ENCODE measurements at regions not wholly inside any gene's neighbourhood (a gene's known extent, or its start where the extent isn't known, plus 50 kb on each side); places are given as distances from the start of the nearest gene placed in this dataset.
"Not testable (repeated sequence)": the region's sequence is repeated elsewhere in the genome, so short reads cannot be mapped to it uniquely, and the experiment has no call there.

DNA sequence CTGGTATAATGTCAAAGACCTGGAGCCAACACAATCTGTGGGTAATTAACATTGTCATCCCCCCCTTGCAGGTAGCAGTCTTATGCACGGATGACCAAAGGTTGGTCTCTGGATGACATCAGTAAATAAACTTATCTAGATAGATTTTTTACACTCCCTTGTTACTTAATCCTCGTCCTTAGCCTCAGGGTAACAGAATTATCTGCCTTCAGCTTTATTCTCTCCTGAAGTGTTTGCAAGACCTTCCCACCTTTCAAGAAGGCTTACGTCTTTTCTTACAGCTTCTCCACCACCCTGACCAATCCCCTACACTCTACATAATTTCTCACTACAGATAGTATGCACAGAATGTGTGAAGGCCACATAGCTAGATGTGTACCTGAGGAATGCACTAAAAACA is 434.8 kb upstream of the HTR1E start:
- H3K9ac ChIP-seq (ENCODE audit: low read length), result no peak overlapping the region
- DNase-seq (no peak), ATAC-seq (ENCODE audit: low read depth) (no peak)
- H3K79me2 ChIP-seq (ENCODE audit: control insufficient read depth, insufficient read depth, low read length), result no peaks in the 10 kb centered on the region
- Mint-ChIP-seq H3K4me1 (no peaks in the 10 kb centered on the region), H3K27ac (no peak overlapping the region), H3K27me3 (no peaks in the 10 kb centered on the region), H3K9me3 (ENCODE audit: insufficient read depth) (peaks cover 5% of the 10 kb centered on the region), H3K4me3 (no peak overlapping the region)
- no peaks in the 10 kb centered on the region for H3K36me3 ChIP-seq (replicated peaks in 1 of 2; ENCODE audit: control extremely low read depth in 1 of 2, control insufficient read depth in 1 of 2, extremely low read depth in 1 of 2, insufficient read depth in 2 of 2, low read length in 1 of 2)
- intact Hi-C loops (cut with micrococcal nuclease), result no loop called here
- no peaks in the 10 kb centered on the region for H3K4me1 ChIP-seq (ENCODE audit: control insufficient read depth in 2 of 2, insufficient read depth in 2 of 2, low read length in 2 of 2)
- 77% methylated on average over 2 of the region's 3 CpGs for WGBS (ENCODE audit: insufficient coverage)
- ChIA-PET POLR2A (no interaction called here), CTCF (no interaction called here)
- H3K9me3 ChIP-seq (ENCODE audit: control extremely low read depth in 1 of 3, control insufficient read depth in 2 of 3, insufficient read depth in 1 of 3, low read length in 2 of 3), result no peaks in the 10 kb centered on the region
- no peaks in the 10 kb centered on the region for H3K27me3 ChIP-seq (replicated peaks in 1 of 4; ENCODE audit: control extremely low read depth in 1 of 4, control insufficient read depth in 3 of 4, insufficient read depth in 4 of 4, low read length in 3 of 4)
- TF ChIP-seq, protein P1, sequence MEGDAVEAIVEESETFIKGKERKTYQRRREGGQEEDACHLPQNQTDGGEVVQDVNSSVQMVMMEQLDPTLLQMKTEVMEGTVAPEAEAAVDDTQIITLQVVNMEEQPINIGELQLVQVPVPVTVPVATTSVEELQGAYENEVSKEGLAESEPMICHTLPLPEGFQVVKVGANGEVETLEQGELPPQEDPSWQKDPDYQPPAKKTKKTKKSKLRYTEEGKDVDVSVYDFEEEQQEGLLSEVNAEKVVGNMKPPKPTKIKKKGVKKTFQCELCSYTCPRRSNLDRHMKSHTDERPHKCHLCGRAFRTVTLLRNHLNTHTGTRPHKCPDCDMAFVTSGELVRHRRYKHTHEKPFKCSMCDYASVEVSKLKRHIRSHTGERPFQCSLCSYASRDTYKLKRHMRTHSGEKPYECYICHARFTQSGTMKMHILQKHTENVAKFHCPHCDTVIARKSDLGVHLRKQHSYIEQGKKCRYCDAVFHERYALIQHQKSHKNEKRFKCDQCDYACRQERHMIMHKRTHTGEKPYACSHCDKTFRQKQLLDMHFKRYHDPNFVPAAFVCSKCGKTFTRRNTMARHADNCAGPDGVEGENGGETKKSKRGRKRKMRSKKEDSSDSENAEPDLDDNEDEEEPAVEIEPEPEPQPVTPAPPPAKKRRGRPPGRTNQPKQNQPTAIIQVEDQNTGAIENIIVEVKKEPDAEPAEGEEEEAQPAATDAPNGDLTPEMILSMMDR (IDR thresholded peaks at IDR 0.05), result no peak
- no peak for TF ChIP-seq EZH2 (IDR thresholded peaks at IDR 0.05; ENCODE audit: borderline replicate concordance, insufficient read depth, low read depth, low read length, poor library complexity, severe bottlenecking)
- H3K4me2 ChIP-seq (replicated peaks; ENCODE audit: low read depth, low read length, poor library complexity, severe bottlenecking), result no peak overlapping the region
- no peak overlapping the region for H3K4me3 ChIP-seq (ENCODE audit: control extremely low read depth in 1 of 5, extremely low read depth in 1 of 5, insufficient read depth in 1 of 5, low read depth in 2 of 5, low read length in 4 of 5)
- no peak overlapping the region for H2AFZ ChIP-seq (ENCODE audit: insufficient read depth, low read depth, low read length, poor library complexity, severe bottlenecking)
- no peaks in the 10 kb centered on the region for H4K20me1 ChIP-seq (ENCODE audit: control insufficient read depth, insufficient read depth, low read length, poor library complexity, severe bottlenecking)
- no peak overlapping the region for H3K27ac ChIP-seq (ENCODE audit: low read length in 2 of 2)

DNA sequence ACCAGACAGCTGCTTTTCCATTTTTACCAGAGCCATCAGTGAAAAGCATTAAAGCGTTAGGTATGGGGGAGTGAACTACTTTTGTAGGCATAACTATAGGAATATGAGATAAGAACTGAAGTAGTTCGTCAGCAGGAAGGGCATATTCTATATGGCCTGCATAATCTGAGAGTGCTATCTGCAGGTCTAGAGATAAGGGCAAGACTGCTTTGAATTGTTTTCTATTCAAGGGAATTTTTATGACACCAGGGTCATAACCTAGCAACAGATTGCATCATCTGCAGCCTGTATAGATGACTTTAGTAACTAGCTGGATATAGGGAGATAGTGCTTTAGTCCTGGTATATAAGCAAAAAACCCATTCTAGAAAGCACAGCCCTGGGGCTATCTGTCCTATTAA is 437.3 kb upstream of the HTR1E start:
- no peak for DNase-seq

DNA sequence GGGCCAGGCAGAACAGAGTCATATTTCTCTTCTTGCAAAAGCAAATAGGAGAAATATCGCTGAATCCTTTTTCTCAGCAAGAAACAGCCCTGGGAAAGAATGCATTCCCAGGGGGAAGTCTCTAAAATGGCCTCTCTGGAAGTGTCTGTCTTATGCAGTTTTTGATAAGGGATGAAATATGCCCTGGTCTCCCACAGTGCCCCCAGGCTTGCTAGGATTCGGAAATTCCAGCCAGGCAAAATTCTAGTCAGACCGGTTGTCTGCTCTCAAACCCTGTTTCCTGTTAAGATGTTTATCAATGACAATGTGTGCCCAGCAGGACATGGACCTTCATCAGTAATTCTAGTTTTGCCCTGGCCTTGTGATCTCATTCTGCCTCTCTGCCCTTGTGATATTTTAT is 448.3 kb upstream of the HTR1E start:
- H3K27ac Mint-ChIP-seq; H3K27me3 Mint-ChIP-seq; H3K36me3 ChIP-seq (replicated peaks in 1 of 2; ENCODE audit: control extremely low read depth in 1 of 2, control insufficient read depth in 1 of 2, extremely low read depth in 1 of 2, insufficient read depth in 2 of 2, low read length in 1 of 2); DNase-seq; POLR2A ChIA-PET; H3K9me3 Mint-ChIP-seq (ENCODE audit: insufficient read depth); H3K27ac ChIP-seq (ENCODE audit: low read length in 2 of 2); ATAC-seq (ENCODE audit: low read depth); CTCF ChIA-PET; H3K27me3 ChIP-seq (replicated peaks in 1 of 4; ENCODE audit: control extremely low read depth in 1 of 4, control insufficient read depth in 3 of 4, insufficient read depth in 4 of 4, low read length in 3 of 4); H3K4me3 ChIP-seq (ENCODE audit: control extremely low read depth in 1 of 5, extremely low read depth in 1 of 5, insufficient read depth in 1 of 5, low read depth in 2 of 5, low read length in 4 of 5); H3K4me1 Mint-ChIP-seq; H2AFZ ChIP-seq (ENCODE audit: insufficient read depth, low read depth, low read length, poor library complexity, severe bottlenecking); H3K4me1 ChIP-seq (ENCODE audit: control insufficient read depth in 2 of 2, insufficient read depth in 2 of 2, low read length in 2 of 2); H3K4me3 Mint-ChIP-seq; H3K79me2 ChIP-seq (ENCODE audit: control insufficient read depth, insufficient read depth, low read length); intact Hi-C loops (cut with micrococcal nuclease); H3K9me3 ChIP-seq (ENCODE audit: control extremely low read depth in 1 of 3, control insufficient read depth in 2 of 3, insufficient read depth in 1 of 3, low read length in 2 of 3); H3K9ac ChIP-seq (ENCODE audit: low read length); H3K4me2 ChIP-seq (replicated peaks; ENCODE audit: low read depth, low read length, poor library complexity, severe bottlenecking); H4K20me1 ChIP-seq (ENCODE audit: control insufficient read depth, insufficient read depth, low read length, poor library complexity, severe bottlenecking): not testable (repeated sequence)
- 55% methylated on average over 3 of the region's 3 CpGs for WGBS (ENCODE audit: insufficient coverage)

More for the DNA sequence above, 437.3 kb upstream of the HTR1E start:
- Histone ChIP-seq H3K4me1 (ENCODE audit: control insufficient read depth in 2 of 2, insufficient read depth in 2 of 2, low read length in 2 of 2) (no peaks in the 10 kb centered on the region), H2AFZ (ENCODE audit: insufficient read depth, low read depth, low read length, poor library complexity, severe bottlenecking) (no peak overlapping the region), H3K9me3 (ENCODE audit: control extremely low read depth in 1 of 3, control insufficient read depth in 2 of 3, insufficient read depth in 1 of 3, low read length in 2 of 3) (no peaks in the 10 kb centered on the region), H3K4me2 (replicated peaks; ENCODE audit: low read depth, low read length, poor library complexity, severe bottlenecking) (no peak overlapping the region), H3K27ac (ENCODE audit: low read length in 2 of 2) (no peak overlapping the region), H3K79me2 (ENCODE audit: control insufficient read depth, insufficient read depth, low read length) (no peaks in the 10 kb centered on the region), H4K20me1 (ENCODE audit: control insufficient read depth, insufficient read depth, low read length, poor library complexity, severe bottlenecking) (no peaks in the 10 kb centered on the region), H3K27me3 (replicated peaks in 1 of 4; ENCODE audit: control extremely low read depth in 1 of 4, control insufficient read depth in 3 of 4, insufficient read depth in 4 of 4, low read length in 3 of 4) (no peaks in the 10 kb centered on the region), H3K36me3 (replicated peaks in 1 of 2; ENCODE audit: control extremely low read depth in 1 of 2, control insufficient read depth in 1 of 2, extremely low read depth in 1 of 2, insufficient read depth in 2 of 2, low read length in 1 of 2) (no peaks in the 10 kb centered on the region), H3K4me3 (ENCODE audit: control extremely low read depth in 1 of 5, extremely low read depth in 1 of 5, insufficient read depth in 1 of 5, low read depth in 2 of 5, low read length in 4 of 5) (no peak overlapping the region), H3K9ac (ENCODE audit: low read length) (no peak overlapping the region)
- no peak overlapping the region for H3K27ac Mint-ChIP-seq
- ChIA-PET POLR2A (no interaction called here), CTCF (no interaction called here)
- ATAC-seq (ENCODE audit: low read depth), result no peak
- no peaks in the 10 kb centered on the region for H3K27me3 Mint-ChIP-seq
- intact Hi-C loops (cut with micrococcal nuclease), result no loop called here
- no peak overlapping the region for H3K4me3 Mint-ChIP-seq
- 54% methylated on average over 2 of the region's 2 CpGs for WGBS (ENCODE audit: insufficient coverage)
- H3K4me1 Mint-ChIP-seq, result no peaks in the 10 kb centered on the region
- peaks cover 5% of the 10 kb centered on the region for H3K9me3 Mint-ChIP-seq (ENCODE audit: insufficient read depth)
- TF ChIP-seq EZH2 (IDR thresholded peaks at IDR 0.05; ENCODE audit: borderline replicate concordance, insufficient read depth, low read depth, low read length, poor library complexity, severe bottlenecking), result no peak
- TF ChIP-seq, protein P1 (IDR thresholded peaks at IDR 0.05), result no peak
